ENCODE measurements at regions not wholly inside any gene's neighbourhood (a gene's known extent, or its start where the extent isn't known, plus 50 kb on each side); places are given as distances from the start of the nearest gene placed in this dataset.
A peak's percentile ranks its signal among the peaks of the same experiment; 100 is the strongest.

GRCh38 chr17:77451894-77452852 is 311.4 kb downstream of the SEC14L1 start:
- peak overlapping the region; percentile 97 for H3K27ac ChIP-seq
- no peak for TF ChIP-seq CTCF (conservative IDR thresholded peaks at IDR 0.05)

- H3K27ac ChIP-seq: peak overlapping the region; percentile 97
- no peak for TF ChIP-seq CTCF (conservative IDR thresholded peaks at IDR 0.05)
These were observed 313.0 kb downstream of the SEC14L1 start for GRCh38 chr17:77453613-77454241.

GRCh38 chr17:77454242-77455095 is 313.7 kb downstream of the SEC14L1 start:
- TF ChIP-seq CTCF (conservative IDR thresholded peaks at IDR 0.05): no peak
- H3K27ac ChIP-seq: peak overlapping the region; percentile 97

- H3K27ac ChIP-seq: peak overlapping the region; percentile 97
- TF ChIP-seq CTCF (conservative IDR thresholded peaks at IDR 0.05): no peak
These were observed 314.5 kb downstream of the SEC14L1 start for GRCh38 chr17:77455111-77455890.

- H3K27ac ChIP-seq: peak overlapping the region; percentile 97; the same call in 1 of the 2 replicates
These were observed 315.1 kb downstream of the SEC14L1 start for GRCh38 chr17:77455891-77456260.

More at GRCh38 chr17:77455891-77456260, 315.1 kb downstream of the SEC14L1 start:
- TF ChIP-seq CTCF (conservative IDR thresholded peaks at IDR 0.05): no peak

Measured in VCaP (cell line).